ENCODE measurements at regions not wholly inside any gene's neighbourhood (a gene's known extent, or its start where the extent isn't known, plus 50 kb on each side); places are given as distances from the start of the nearest gene placed in this dataset.
"Not testable (repeated sequence)": the region's sequence is repeated elsewhere in the genome, so short reads cannot be mapped to it uniquely, and the experiment has no call there.

DNA sequence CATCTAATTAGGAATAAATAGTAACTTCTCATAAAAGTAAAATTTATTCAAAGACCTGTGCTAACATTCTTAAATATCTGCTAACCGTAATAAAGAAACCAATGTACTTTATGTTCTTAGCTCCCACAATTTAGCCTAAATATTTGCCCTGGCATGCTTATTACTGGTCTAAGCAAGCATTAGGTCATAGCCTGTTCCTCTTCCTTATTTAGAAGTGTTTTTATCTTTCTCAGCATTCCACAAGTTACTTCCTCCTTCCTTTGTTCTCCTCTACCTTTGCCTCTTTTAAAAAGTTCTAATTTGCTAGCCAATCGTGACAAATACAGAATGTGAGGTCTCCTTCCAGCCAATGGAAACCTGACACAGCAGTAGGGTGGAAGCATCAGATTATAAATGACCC is 173.3 kb downstream of the TEX13C start:
- not testable (repeated sequence) for H4K20me1 ChIP-seq (ENCODE audit: insufficient read depth, low read length); FAIRE-seq

DNA sequence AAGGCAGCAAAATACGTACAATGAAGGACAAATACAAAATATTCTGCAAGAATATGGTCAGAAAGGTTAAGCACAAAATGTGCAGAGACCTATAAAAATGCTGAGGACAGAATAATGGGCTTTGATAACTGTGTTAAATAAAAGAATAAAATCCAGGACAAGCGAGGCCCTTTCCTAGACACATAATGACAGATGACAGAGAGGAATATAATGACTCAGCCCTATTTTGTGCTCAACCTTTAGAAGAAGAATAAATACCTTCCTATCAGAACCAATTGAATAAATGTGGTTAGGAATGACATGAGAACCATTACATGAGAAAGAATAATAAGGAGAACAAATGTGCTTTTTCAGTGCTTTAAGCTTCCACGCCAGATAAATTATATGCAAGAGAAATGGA is 178.0 kb downstream of the TEX13C start:
- WGBS (ENCODE audit: low lambda C conversion rate) = 7% methylated on average over 3 of the region's 3 CpGs
- no peaks in the 10 kb centered on the region for H4K20me1 ChIP-seq (ENCODE audit: insufficient read depth, low read length)
- no peak overlapping the region for H3K27ac ChIP-seq (ENCODE audit: extremely low read length, insufficient read depth, low read length)
- no TSS peak for BruUV-seq (replicated peaks)
- no peaks in the 10 kb centered on the region for H3K4me1 ChIP-seq (ENCODE audit: insufficient read depth, low read length)
- no peaks in the 10 kb centered on the region for H3K36me3 ChIP-seq (replicated peaks in 1 of 2; ENCODE audit: control insufficient read depth in 1 of 2, insufficient read depth in 2 of 2, low read length in 2 of 2)
- in situ Hi-C loops (cut with HindIII; ENCODE audit: extremely low pct_ligation_motif_present, low pct_unique_long_range_greater_than_20kb) = no loop called here
- ATAC-seq = no peak
- ChIA-PET POLR2A (no interaction called here), CTCF (ENCODE audit: low intra/inter-chr PET ratio, low total read pairs) (no interaction called here)
- no peaks in the 10 kb centered on the region for H3K79me2 ChIP-seq (ENCODE audit: insufficient read depth, low read length)
- no peak for FAIRE-seq
- intact Hi-C loops (cut with micrococcal nuclease; ENCODE audit: unreplicated experiment) = no loop called here
- H3K27me3 ChIP-seq (ENCODE audit: control insufficient read depth in 1 of 2, insufficient read depth in 2 of 2, low read length in 2 of 2) = no peaks in the 10 kb centered on the region
- no peak overlapping the region for H3K9ac ChIP-seq (ENCODE audit: insufficient read depth, low read depth, low read length)
- H3K9me3 ChIP-seq (ENCODE audit: low read length) = peaks cover 22% of the 10 kb centered on the region
- DNase-seq (ENCODE audit: low spot score) = no peak
- H2AFZ ChIP-seq (ENCODE audit: low read length) = no peak overlapping the region
- no peak for TF ChIP-seq FOXK1 (CRISPR knock-in tag; IDR thresholded peaks at IDR 0.05; ENCODE audit: borderline replicate concordance, low read depth)
- TF ChIP-seq GABPB1 (CRISPR knock-in tag; IDR thresholded peaks at IDR 0.05) = no peak
- no peak for TF ChIP-seq CHD4 (IDR thresholded peaks at IDR 0.05; ENCODE audit: borderline replicate concordance, low read length)
- TF ChIP-seq, protein P1, sequence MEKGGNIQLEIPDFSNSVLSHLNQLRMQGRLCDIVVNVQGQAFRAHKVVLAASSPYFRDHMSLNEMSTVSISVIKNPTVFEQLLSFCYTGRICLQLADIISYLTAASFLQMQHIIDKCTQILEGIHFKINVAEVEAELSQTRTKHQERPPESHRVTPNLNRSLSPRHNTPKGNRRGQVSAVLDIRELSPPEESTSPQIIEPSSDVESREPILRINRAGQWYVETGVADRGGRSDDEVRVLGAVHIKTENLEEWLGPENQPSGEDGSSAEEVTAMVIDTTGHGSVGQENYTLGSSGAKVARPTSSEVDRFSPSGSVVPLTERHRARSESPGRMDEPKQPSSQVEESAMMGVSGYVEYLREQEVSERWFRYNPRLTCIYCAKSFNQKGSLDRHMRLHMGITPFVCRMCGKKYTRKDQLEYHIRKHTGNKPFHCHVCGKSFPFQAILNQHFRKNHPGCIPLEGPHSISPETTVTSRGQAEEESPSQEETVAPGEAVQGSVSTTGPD (CRISPR knock-in tag; IDR thresholded peaks at IDR 0.05) = no peak
- no peak for TF ChIP-seq SP1 (IDR thresholded peaks at IDR 0.05)
- no peak for TF ChIP-seq SP1 (CRISPR knock-in tag; IDR thresholded peaks at IDR 0.05)
- TF ChIP-seq POLR2A (IDR thresholded peaks at IDR 0.05; ENCODE audit: insufficient read depth in 1 of 2, low read depth in 2 of 2, low read length in 2 of 2) = no peak
- TF ChIP-seq, protein P2, sequence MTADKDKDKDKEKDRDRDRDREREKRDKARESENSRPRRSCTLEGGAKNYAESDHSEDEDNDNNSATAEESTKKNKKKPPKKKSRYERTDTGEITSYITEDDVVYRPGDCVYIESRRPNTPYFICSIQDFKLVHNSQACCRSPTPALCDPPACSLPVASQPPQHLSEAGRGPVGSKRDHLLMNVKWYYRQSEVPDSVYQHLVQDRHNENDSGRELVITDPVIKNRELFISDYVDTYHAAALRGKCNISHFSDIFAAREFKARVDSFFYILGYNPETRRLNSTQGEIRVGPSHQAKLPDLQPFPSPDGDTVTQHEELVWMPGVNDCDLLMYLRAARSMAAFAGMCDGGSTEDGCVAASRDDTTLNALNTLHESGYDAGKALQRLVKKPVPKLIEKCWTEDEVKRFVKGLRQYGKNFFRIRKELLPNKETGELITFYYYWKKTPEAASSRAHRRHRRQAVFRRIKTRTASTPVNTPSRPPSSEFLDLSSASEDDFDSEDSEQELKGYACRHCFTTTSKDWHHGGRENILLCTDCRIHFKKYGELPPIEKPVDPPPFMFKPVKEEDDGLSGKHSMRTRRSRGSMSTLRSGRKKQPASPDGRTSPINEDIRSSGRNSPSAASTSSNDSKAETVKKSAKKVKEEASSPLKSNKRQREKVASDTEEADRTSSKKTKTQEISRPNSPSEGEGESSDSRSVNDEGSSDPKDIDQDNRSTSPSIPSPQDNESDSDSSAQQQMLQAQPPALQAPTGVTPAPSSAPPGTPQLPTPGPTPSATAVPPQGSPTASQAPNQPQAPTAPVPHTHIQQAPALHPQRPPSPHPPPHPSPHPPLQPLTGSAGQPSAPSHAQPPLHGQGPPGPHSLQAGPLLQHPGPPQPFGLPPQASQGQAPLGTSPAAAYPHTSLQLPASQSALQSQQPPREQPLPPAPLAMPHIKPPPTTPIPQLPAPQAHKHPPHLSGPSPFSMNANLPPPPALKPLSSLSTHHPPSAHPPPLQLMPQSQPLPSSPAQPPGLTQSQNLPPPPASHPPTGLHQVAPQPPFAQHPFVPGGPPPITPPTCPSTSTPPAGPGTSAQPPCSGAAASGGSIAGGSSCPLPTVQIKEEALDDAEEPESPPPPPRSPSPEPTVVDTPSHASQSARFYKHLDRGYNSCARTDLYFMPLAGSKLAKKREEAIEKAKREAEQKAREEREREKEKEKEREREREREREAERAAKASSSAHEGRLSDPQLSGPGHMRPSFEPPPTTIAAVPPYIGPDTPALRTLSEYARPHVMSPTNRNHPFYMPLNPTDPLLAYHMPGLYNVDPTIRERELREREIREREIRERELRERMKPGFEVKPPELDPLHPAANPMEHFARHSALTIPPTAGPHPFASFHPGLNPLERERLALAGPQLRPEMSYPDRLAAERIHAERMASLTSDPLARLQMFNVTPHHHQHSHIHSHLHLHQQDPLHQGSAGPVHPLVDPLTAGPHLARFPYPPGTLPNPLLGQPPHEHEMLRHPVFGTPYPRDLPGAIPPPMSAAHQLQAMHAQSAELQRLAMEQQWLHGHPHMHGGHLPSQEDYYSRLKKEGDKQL (CRISPR knock-in tag; IDR thresholded peaks at IDR 0.05; ENCODE audit: low read depth) = no peak
- TF ChIP-seq ZMYM4 (CRISPR knock-in tag; IDR thresholded peaks at IDR 0.05) = no peak
- no peak for TF ChIP-seq ZNF33A (CRISPR knock-in tag; IDR thresholded peaks at IDR 0.05; ENCODE audit: borderline replicate concordance)
- TF ChIP-seq, protein P3, sequence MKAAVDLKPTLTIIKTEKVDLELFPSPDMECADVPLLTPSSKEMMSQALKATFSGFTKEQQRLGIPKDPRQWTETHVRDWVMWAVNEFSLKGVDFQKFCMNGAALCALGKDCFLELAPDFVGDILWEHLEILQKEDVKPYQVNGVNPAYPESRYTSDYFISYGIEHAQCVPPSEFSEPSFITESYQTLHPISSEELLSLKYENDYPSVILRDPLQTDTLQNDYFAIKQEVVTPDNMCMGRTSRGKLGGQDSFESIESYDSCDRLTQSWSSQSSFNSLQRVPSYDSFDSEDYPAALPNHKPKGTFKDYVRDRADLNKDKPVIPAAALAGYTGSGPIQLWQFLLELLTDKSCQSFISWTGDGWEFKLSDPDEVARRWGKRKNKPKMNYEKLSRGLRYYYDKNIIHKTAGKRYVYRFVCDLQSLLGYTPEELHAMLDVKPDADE (CRISPR knock-in tag; IDR thresholded peaks at IDR 0.05) = no peak
- TF ChIP-seq NCOA2 (CRISPR knock-in tag; IDR thresholded peaks at IDR 0.05) = no peak
- H3K4me2 ChIP-seq (ENCODE audit: low read depth, low read length) = no peak overlapping the region
- H3K4me3 ChIP-seq (replicated peaks in 1 of 3; ENCODE audit: insufficient read depth in 1 of 3, low read depth in 2 of 3, low read length in 3 of 3) = no peak overlapping the region

More for the DNA sequence above, 173.3 kb downstream of the TEX13C start:
- H3K4me2 ChIP-seq (ENCODE audit: low read depth, low read length); intact Hi-C loops (cut with micrococcal nuclease; ENCODE audit: unreplicated experiment); POLR2A ChIA-PET; H3K4me1 ChIP-seq (ENCODE audit: insufficient read depth, low read length); CTCF ChIA-PET (ENCODE audit: low intra/inter-chr PET ratio, low total read pairs); ATAC-seq; H3K27ac ChIP-seq (ENCODE audit: extremely low read length, insufficient read depth, low read length); H3K79me2 ChIP-seq (ENCODE audit: insufficient read depth, low read length); H3K27me3 ChIP-seq (ENCODE audit: control insufficient read depth in 1 of 2, insufficient read depth in 2 of 2, low read length in 2 of 2); in situ Hi-C loops (cut with HindIII; ENCODE audit: extremely low pct_ligation_motif_present, low pct_unique_long_range_greater_than_20kb); H3K4me3 ChIP-seq (replicated peaks in 1 of 3; ENCODE audit: insufficient read depth in 1 of 3, low read depth in 2 of 3, low read length in 3 of 3); H3K36me3 ChIP-seq (replicated peaks in 1 of 2; ENCODE audit: control insufficient read depth in 1 of 2, insufficient read depth in 2 of 2, low read length in 2 of 2); H3K9ac ChIP-seq (ENCODE audit: insufficient read depth, low read depth, low read length); DNase-seq (ENCODE audit: low spot score); BruUV-seq (replicated peaks); H2AFZ ChIP-seq (ENCODE audit: low read length): not testable (repeated sequence)
- H3K9me3 ChIP-seq (ENCODE audit: low read length) = peaks cover 11% of the 10 kb centered on the region
- WGBS (ENCODE audit: low lambda C conversion rate) = 4% methylated on average over 2 of the region's 2 CpGs
